T-helper 1 cell (primary cell): ENCODE measurements at regions not wholly inside any gene's neighbourhood (a gene's known extent, or its start where the extent isn't known, plus 50 kb on each side); places are given as distances from the start of the nearest gene placed in this dataset.

Experiments
- DNase-seq, 5 donors: peaks; one replicate each; pipeline ENCODE4 v3.0.0-alpha.2; 2012 to 2020

DNA sequence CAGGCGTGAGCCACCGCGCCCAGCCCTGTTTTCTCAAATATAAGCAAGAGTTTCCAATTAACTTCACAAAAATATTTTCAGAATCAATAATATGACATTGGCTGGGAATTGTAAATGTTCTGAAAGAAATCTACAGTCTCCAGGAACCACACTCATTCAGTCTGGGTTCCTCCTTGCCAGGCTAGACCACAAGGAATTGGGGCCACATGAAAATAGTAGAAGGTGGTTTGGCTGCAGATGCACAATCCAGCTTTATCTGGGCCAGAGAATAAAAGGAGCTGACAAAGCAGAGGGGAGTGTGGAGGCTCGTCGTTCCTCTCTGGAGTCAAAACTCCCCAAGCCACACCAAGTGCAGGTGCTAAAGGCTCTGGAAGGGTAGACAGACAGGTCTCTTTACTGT is 92.0 kb upstream of the OSMR start:
- no peak for DNase-seq

GRCh38 chr5:38755181-38755580 is 90.6 kb upstream of the OSMR start:
- no peak for DNase-seq

DNA sequence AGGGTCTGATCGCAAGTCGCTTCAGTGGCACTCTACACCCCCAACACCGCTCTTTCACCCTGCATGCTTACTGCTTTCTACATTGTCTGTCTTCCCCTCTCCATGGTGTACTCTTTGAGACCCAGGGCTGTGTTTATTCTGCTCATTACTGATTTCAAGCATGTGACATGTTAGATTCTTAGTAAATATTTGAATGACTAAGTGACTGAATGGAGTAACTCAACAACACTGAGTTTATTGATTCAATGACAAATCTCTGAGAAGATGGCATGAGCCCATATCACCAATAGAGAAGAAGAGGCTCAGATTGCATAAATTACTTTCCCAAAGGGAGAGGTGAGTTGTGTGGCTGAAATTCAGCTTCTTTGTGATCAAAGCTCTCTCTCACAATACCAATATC is 89.7 kb upstream of the OSMR start:
- no peak for DNase-seq

- DNase-seq: no peak
Observed at GRCh38 chr5:38757451-38758245, 88.2 kb upstream of the OSMR start.

DNA sequence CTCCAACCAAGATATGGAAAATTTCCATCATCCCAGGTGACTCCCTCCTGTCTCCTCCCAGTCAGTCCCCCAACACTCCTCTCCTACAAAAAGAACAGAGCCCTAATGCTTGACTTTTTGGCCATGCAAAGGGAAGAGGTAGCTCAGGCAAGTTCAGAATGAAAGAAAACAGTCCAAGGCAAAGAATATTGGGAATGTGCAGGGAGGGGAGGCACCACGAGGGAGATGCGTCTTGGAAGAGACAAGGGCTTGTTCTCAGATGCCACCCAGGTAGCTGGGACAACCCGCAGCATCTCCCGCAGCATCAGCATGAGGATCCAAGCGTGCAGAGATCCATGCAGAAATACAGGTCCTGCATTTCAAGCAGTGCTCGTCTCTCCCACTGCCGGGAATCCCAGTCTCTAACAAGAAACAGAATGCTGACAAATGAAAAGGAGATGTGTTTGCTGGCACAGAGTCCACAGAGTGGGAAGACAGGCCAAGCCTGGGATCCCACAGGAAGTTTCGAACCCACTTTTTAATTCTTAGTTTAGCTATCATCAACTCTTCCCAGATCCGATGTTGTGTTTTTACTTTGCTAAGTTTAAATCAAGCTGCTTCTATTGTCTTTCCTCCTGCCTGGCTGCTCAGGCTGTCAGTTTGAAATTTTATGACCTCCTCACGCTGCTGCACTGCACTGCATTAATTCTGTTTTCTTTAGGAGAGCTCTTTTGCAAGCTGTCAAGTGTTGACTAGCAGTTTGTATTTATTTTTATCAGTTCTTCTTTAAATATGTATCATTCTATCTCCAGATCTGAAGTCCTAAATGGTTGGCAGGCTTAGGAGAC is 86.8 kb upstream of the OSMR start:
- DNase-seq: no peak

GRCh38 chr5:38764937-38765391 is 80.8 kb upstream of the OSMR start:
- DNase-seq: no peak

GRCh38 chr5:38765399-38765861 is 80.4 kb upstream of the OSMR start:
- DNase-seq: no peak

DNA sequence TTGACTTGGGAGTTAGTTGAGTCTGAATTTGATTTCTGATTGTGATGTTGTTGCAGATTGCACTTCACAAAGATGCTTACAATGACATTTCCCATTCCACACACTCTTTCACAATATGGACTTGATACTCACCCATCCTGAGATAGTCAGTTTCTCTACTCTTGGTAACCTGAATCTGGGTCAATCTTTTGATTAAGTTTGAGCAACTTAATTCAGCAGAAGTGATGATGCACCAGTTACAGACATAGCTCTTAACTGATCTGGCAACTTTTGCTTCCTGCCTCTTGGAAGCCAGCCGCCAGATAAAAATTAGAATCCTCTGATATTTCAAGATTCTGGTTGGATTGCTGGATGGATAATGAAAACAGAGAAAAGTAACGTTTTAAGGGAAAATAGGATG is 79.7 kb upstream of the OSMR start:
- DNase-seq: no peak

DNA sequence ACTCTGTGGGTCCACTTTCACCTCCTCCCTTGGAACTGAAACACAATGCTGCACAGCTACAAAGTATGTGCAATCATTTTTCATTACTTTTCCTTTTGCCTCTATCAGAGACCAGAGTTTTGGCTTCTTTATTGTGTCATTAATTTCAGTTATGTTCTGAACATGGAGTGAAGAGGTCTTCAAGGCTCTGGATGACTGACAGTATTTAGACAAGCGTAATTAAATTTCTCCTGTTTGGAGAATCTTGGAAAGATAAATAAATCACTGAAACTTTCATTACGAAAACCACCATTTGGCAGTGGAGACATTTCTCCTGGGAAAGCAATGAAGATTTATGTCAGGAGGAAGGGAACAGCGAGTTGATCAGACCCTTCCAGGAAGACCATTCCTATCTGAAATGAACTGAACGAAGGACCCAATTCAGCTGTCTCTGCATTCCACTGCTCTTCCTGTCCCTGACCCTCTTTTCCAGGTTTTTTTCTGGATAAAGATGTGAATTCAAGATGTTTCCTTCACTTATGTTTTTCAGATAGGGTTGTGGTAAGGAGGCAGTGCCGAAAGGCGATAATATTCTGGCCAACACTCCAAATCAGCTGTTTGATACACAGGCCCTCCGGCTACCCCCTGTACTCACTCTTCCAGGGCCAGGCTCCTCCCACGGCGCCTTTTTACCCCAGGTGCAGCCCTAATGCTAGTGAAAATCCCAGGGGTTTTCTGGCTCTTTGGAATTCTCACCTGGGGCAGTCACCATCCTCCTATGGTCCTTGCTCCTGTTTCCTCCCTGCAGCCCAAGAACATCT is 77.2 kb upstream of the OSMR start:
- no peak for DNase-seq

GRCh38 chr5:38772471-38772870 is 73.3 kb upstream of the OSMR start:
- DNase-seq: no peak

GRCh38 chr5:38775218-38775840 is 70.5 kb upstream of the OSMR start:
- no peak for DNase-seq

GRCh38 chr5:38776149-38776896 is 69.5 kb upstream of the OSMR start:
- no peak for DNase-seq

GRCh38 chr5:38777111-38777510 is 68.7 kb upstream of the OSMR start:
- no peak for DNase-seq

GRCh38 chr5:38780316-38780715 is 65.5 kb upstream of the OSMR start:
- no peak for DNase-seq

GRCh38 chr5:38780945-38781344 is 64.9 kb upstream of the OSMR start:
- DNase-seq: no peak

DNA sequence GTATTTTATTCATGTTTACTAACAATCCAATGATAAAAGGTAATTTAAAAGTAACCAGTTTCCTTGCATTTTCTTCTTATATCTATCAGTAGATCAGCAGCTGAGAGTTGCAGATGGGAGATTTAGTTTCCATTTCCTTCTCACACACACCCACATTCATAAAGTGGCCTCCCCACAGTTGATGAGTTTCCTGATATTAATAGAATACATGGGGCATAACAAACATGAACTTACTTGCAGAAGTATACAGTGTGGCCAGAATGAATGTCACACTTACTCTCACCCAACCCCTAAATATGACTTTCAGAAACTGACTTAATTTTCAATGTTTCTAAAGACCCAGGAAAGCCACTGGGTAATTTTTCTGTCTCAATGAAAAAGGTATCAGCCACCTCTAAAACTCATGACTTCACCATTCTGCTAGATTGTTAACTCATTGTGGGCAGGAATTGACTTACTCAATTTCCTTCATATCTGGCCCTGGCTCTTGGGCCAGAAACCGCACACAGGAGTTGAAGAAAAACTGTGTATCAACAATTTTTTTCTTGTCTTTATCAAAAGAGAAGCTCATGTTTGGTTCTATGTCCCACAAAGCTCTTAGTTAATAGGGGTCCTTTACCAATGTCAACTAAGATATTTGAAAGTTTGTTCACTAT is 63.5 kb upstream of the OSMR start:
- DNase-seq: no peak

DNA sequence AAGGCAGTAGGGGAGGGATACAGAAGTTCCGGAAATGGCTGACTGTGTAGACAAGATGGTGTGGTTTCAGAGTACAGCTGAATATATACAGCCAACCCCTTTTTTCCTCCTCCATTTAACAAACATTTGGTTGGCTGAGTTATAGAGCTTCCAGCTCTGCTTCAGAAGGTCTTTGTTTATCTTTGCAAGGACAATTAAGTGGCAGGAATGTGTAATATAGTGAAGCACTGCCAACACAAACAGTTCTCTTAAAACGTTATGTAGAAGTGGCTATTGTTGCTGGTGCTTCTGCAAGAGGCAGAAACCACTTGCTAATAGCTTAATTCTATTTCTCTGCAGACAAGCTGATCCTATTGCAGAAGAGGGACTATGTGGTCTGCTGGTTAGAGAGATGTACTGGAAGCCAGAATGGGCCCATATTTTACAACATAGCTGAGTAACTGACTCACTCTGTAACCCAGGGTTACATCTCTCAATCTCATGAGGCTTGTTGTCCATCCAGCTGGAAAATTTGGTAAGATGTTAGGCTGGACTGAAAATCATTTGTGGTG is 62.7 kb upstream of the OSMR start:
- no peak for DNase-seq

- no peak for DNase-seq
Observed at GRCh38 chr5:38789134-38789533, 56.7 kb upstream of the OSMR start.

- no peak for DNase-seq
Observed at GRCh38 chr5:38789777-38790176, 56.0 kb upstream of the OSMR start.

GRCh38 chr5:38790268-38790667 is 55.5 kb upstream of the OSMR start:
- no peak for DNase-seq

- no peak for DNase-seq
Observed at GRCh38 chr5:38790891-38791290, 54.9 kb upstream of the OSMR start.
